ENCODE measurements at regions not wholly inside any gene's neighbourhood (a gene's known extent, or its start where the extent isn't known, plus 50 kb on each side); places are given as distances from the start of the nearest gene placed in this dataset.

DNA sequence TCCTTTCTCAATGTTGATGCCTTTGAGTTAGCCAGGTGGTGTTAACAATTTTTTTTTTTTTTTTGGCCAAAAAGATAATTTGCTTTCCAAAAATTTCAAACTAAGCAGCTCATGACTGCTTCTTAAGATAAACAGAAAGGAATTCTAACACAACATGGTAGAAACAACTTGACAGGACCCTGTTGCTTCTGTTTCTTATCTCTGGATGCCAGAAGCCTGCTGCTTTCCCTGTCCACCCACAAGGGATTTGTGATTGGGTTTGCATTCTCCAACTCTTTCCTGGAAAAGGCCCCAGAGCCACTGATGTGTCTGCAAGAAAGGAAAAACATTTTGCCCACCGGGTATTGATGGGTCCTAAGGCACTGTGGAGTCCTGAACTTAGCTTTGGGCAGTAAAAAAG lies 217.2 kb upstream of the PKDCC start:
- TF ChIP-seq, protein P1, sequence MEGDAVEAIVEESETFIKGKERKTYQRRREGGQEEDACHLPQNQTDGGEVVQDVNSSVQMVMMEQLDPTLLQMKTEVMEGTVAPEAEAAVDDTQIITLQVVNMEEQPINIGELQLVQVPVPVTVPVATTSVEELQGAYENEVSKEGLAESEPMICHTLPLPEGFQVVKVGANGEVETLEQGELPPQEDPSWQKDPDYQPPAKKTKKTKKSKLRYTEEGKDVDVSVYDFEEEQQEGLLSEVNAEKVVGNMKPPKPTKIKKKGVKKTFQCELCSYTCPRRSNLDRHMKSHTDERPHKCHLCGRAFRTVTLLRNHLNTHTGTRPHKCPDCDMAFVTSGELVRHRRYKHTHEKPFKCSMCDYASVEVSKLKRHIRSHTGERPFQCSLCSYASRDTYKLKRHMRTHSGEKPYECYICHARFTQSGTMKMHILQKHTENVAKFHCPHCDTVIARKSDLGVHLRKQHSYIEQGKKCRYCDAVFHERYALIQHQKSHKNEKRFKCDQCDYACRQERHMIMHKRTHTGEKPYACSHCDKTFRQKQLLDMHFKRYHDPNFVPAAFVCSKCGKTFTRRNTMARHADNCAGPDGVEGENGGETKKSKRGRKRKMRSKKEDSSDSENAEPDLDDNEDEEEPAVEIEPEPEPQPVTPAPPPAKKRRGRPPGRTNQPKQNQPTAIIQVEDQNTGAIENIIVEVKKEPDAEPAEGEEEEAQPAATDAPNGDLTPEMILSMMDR (IDR thresholded peaks at IDR 0.05), result no peak
- TF ChIP-seq POLR2A (IDR thresholded peaks at IDR 0.05) (no peak), POLR2AphosphoS5 (IDR thresholded peaks at IDR 0.05) (no peak), EP300 (IDR thresholded peaks at IDR 0.05) (no peak)

Measured in sigmoid colon (tissue), 4 donors.